IMR-90 (cell line): ENCODE measurements at regions not wholly inside any gene's neighbourhood (a gene's known extent, or its start where the extent isn't known, plus 50 kb on each side); places are given as distances from the start of the nearest gene placed in this dataset.

ENCODE experiments used
- ATAC-seq: fragments of 200-7000 bp; cut with Tn5 transposase; 2 replicates; pipeline ENCODE4 v1.9.1; 2020; ENCODE audit warnings: low read depth, mild to moderate bottlenecking, moderate library complexity
- BruUV-seq: library from RNA; stranded (reverse); fragments of 400-500 nt; replicated peaks from 2 replicates; lab custom pipeline; 2021; lab: Mats Ljungman, UMichigan
- CTCF ChIA-PET: fragments of 300-600 bp; formaldehyde crosslinking; extraction: SDS; loops from one replicate; lab custom pipeline; 2021; ENCODE audit warnings: antibody characterized with exemption; lab: Yijun Ruan, JAX
- POLR2A ChIA-PET: fragments of 300-600 bp; sonication (Branson Sonifier 250); formaldehyde crosslinking; loops from one replicate; lab custom pipeline; 2022; ENCODE audit warnings: antibody characterized with exemption; ENCODE audit not compliant: unreplicated experiment; lab: Charles Lee
- DNase-seq: peaks from one replicate; pipeline ENCODE4 v3.0.0; 2013
- H2AFZ ChIP-seq: replicated peaks from 2 replicates; pipeline ENCODE3; 2013; ENCODE audit warnings: low read length, mild to moderate bottlenecking; ENCODE audit not compliant: poor library complexity
- H2AK5ac ChIP-seq: 2 replicates; pipeline ENCODE4 v1.6.1; 2013; ENCODE audit warnings: low read depth, low read length, inconsistent platforms
- H2AK9ac ChIP-seq: replicated peaks from 2 replicates; pipeline ENCODE3; 2013; ENCODE audit warnings: mild to moderate bottlenecking, low read depth, low read length, moderate library complexity; ENCODE audit not compliant: poor library complexity
- H2BK120ac ChIP-seq: 2 replicates; pipeline ENCODE4 v1.6.1; 2013; ENCODE audit warnings: low read depth, low read length, inconsistent platforms
- H2BK15ac ChIP-seq: 3 replicates; pipeline ENCODE4 v1.6.1; 2013; ENCODE audit warnings: low read depth, low read length, inconsistent platforms
- H2BK20ac ChIP-seq: 2 replicates; pipeline ENCODE4 v1.6.1; 2013; ENCODE audit warnings: low read depth, mild to moderate bottlenecking, inconsistent platforms, low read length, moderate library complexity
- H2BK5ac ChIP-seq: 2 replicates; pipeline ENCODE4 v1.6.1; 2013; ENCODE audit warnings: mild to moderate bottlenecking, low read depth, low read length, inconsistent platforms; ENCODE audit not compliant: poor library complexity, severe bottlenecking
- H3K14ac ChIP-seq: replicated peaks from 2 replicates; pipeline ENCODE4 v1.6.1; 2013; ENCODE audit warnings: low read depth, low read length, inconsistent platforms
- H3K18ac ChIP-seq: 2 replicates; pipeline ENCODE4 v1.6.1; 2013; ENCODE audit warnings: low read depth, low read length, control low read depth
- H3K23ac ChIP-seq: 2 replicates; pipeline ENCODE4 v1.6.1; 2013; ENCODE audit warnings: low read depth, low read length, inconsistent platforms
- H3K27ac ChIP-seq: 2 replicates; pipeline ENCODE4 v1.5.1; 2013; ENCODE audit warnings: mild to moderate bottlenecking, control low read depth, low read length; ENCODE audit not compliant: insufficient read depth
- H3K27me3 ChIP-seq: 2 replicates; pipeline ENCODE4 v1.6.1; 2013; ENCODE audit warnings: low read length; ENCODE audit not compliant: control insufficient read depth, insufficient read depth
- H3K36me3 ChIP-seq: 2 replicates; pipeline ENCODE4 v1.6.1; 2013; ENCODE audit warnings: low read length, mixed read lengths; ENCODE audit not compliant: control insufficient read depth, insufficient read depth
- H3K4ac ChIP-seq: 2 replicates; pipeline ENCODE4 v1.6.1; 2013; ENCODE audit warnings: low read depth, low read length, inconsistent platforms
- H3K4me1 ChIP-seq: 2 replicates; pipeline ENCODE4 v1.6.1; 2013; ENCODE audit warnings: low read length, mixed read lengths; ENCODE audit not compliant: control insufficient read depth, insufficient read depth
- H3K4me2 ChIP-seq: 2 replicates; pipeline ENCODE4 v1.6.1; 2013; ENCODE audit warnings: low read depth, mild to moderate bottlenecking, control low read depth, low read length, moderate library complexity
- H3K4me3 ChIP-seq: 2 replicates; pipeline ENCODE4 v1.5.1; 2013; ENCODE audit warnings: low read depth, mild to moderate bottlenecking, control low read depth, low read length, moderate library complexity; ENCODE audit not compliant: insufficient read depth
- H3K56ac ChIP-seq: 2 replicates; pipeline ENCODE4 v1.6.1; 2013; ENCODE audit warnings: low read length, inconsistent platforms; ENCODE audit not compliant: insufficient read depth; ENCODE audit errors: extremely low read depth
- H3K79me1 ChIP-seq, 2 experiments: 2 replicates each; pipeline ENCODE4 v1.6.1; 2013; ENCODE audit warnings: low read length in 2 of 2, inconsistent platforms in 1 of 2, low read depth in 1 of 2
- H3K9ac ChIP-seq: 2 replicates; pipeline ENCODE4 v1.6.1; 2013; ENCODE audit warnings: low read depth, low read length, control low read depth
- H3K9me1 ChIP-seq: 2 replicates; pipeline ENCODE4 v1.6.1; 2013; ENCODE audit warnings: low read length, inconsistent platforms; ENCODE audit not compliant: insufficient read depth
- H3K9me3 ChIP-seq: 2 replicates; pipeline ENCODE4 v1.6.1; 2013; ENCODE audit warnings: low read length; ENCODE audit not compliant: control insufficient read depth, insufficient read depth
- H4K20me1 ChIP-seq: 2 replicates; pipeline ENCODE4 v1.6.1; 2013; ENCODE audit warnings: low read length, inconsistent platforms; ENCODE audit not compliant: insufficient read depth
- H4K5ac ChIP-seq: 2 replicates; pipeline ENCODE4 v1.6.1; 2013; ENCODE audit warnings: mild to moderate bottlenecking, low read depth, low read length, control low read depth
- H4K8ac ChIP-seq, 2 experiments: 2 replicates each; pipeline ENCODE4 v1.6.1; 2013; ENCODE audit warnings: low read depth in 2 of 2, low read length in 2 of 2, control low read depth in 1 of 2, inconsistent platforms in 1 of 2
- H4K91ac ChIP-seq: 2 replicates; pipeline ENCODE4 v1.6.1; 2013; ENCODE audit warnings: low read depth, low read length, inconsistent platforms; ENCODE audit not compliant: insufficient read depth
- CEBPB ChIP-seq: IDR thresholded peaks from 2 replicates; pipeline ENCODE4 v1.6.1; 2012; ENCODE audit warnings: low read depth, low read length, improper control_type of control experiment
- CHD1 ChIP-seq: IDR thresholded peaks from 2 replicates; pipeline ENCODE4 v1.6.1; 2012; ENCODE audit warnings: low read depth, low read length, improper control_type of control experiment
- CTCF ChIP-seq: conservative IDR thresholded peaks from 2 replicates; pipeline ENCODE4 v1.5.1; 2012; ENCODE audit warnings: mild to moderate bottlenecking, low read depth, low read length, improper control_type of control experiment
- ELK1 ChIP-seq: fragments of 150-350 bp; IDR thresholded peaks from 2 replicates; pipeline ENCODE4 v1.6.1; 2016; ENCODE audit warnings: low read depth, mild to moderate bottlenecking, low read length, moderate library complexity, borderline replicate concordance
- MAFK ChIP-seq: IDR thresholded peaks from 2 replicates; pipeline ENCODE4 v1.6.1; 2012; ENCODE audit warnings: low read depth, low read length, improper control_type of control experiment
- MAZ ChIP-seq: IDR thresholded peaks from 2 replicates; pipeline ENCODE4 v1.6.1; 2012; ENCODE audit warnings: low read depth, mild to moderate bottlenecking, low read length, improper control_type of control experiment, moderate library complexity, borderline replicate concordance
- MXI1 ChIP-seq: IDR thresholded peaks from 2 replicates; pipeline ENCODE4 v1.6.1; 2012; ENCODE audit warnings: low read depth, mild to moderate bottlenecking, low read length, moderate library complexity, borderline replicate concordance
- NFE2L2 ChIP-seq: fragments of 150-350 bp; IDR thresholded peaks from 2 replicates; pipeline ENCODE4 v1.6.1; 2016; ENCODE audit warnings: low read depth, mild to moderate bottlenecking, low read length
- RAD21 ChIP-seq: IDR thresholded peaks from 2 replicates; pipeline ENCODE4 v1.6.1; 2012; ENCODE audit warnings: low read length, improper control_type of control experiment
- RFX5 ChIP-seq: IDR thresholded peaks from 2 replicates; pipeline ENCODE4 v1.8.0; 2012; ENCODE audit warnings: low read depth, mild to moderate bottlenecking, low read length, moderate library complexity
- SMC3 ChIP-seq: fragments of 150-350 bp; IDR thresholded peaks from 2 replicates; pipeline ENCODE4 v1.6.1; 2016; ENCODE audit warnings: low read depth, mild to moderate bottlenecking, antibody characterized with exemption, low read length, moderate library complexity
- USF2 ChIP-seq: fragments of 150-350 bp; IDR thresholded peaks from 2 replicates; pipeline ENCODE4 v1.6.1; 2017; ENCODE audit warnings: mild to moderate bottlenecking, antibody characterized with exemption, low read length, low read depth
- WGBS, 2 experiments: methylation state at CpG; one replicate each; pipeline versions ENCODE4 v1.1.5 to v1.1.7; 2013; ENCODE audit warnings: missing lambda C conversion rate in 2 of 2; ENCODE audit not compliant: insufficient read length in 1 of 2; ENCODE audit errors: extremely low coverage in 2 of 2; 5-methylcytosine and 5-hydroxymethylcytosine counted together
- dilution Hi-C: fragments of 300-500 bp; cut with HindIII; formaldehyde crosslinking; loops from one replicate; pipeline ENCODE4 v1.14.3; 2018; ENCODE audit warnings: low sequenced_read_pairs; ENCODE audit not compliant: unreplicated experiment
- in situ Hi-C: fragments of 300-500 bp; cut with MboI; formaldehyde crosslinking; loops from 3 replicates; pipeline ENCODE4 v1.14.3; 2019; ENCODE audit warnings: low sequenced_read_pairs, inconsistent platforms, mixed read lengths
- intact Hi-C: fragments of 100-400 bp; cut with micrococcal nuclease; formaldehyde crosslinking; loops from 2 replicates; pipeline ENCODE4 v1.10.0; 2022

GRCh38 chr5:5965132-5965531, 413.2 kb downstream of the MED10 start:
- no TSS peak for BruUV-seq
- WGBS, 2 experiments = 53% methylated on average over 2 of the region's 5 CpGs; no CpG with 5 or more reads in 1 of the 2 experiments
- Histone ChIP-seq H3K4ac (no peak overlapping the region), H3K79me1 (no peaks in the 10 kb centered on the region), H4K5ac (no peak overlapping the region), H4K8ac (no peak overlapping the region), H3K18ac (no peak overlapping the region), H2BK5ac (no peak overlapping the region), H3K9me1 (no peaks in the 10 kb centered on the region), H2BK20ac (no peak overlapping the region), H3K23ac (no peak overlapping the region), H3K9ac (no peak overlapping the region), H2AK5ac (no peak overlapping the region), H4K20me1 (no peaks in the 10 kb centered on the region), H3K27ac (no peak overlapping the region), H2AK9ac (no peak overlapping the region), H3K4me1 (no peaks in the 10 kb centered on the region), H4K91ac (no peak overlapping the region), H3K56ac (no peak overlapping the region), H3K4me2 (no peak overlapping the region), H2BK120ac (no peak overlapping the region), H2BK15ac (no peak overlapping the region), H3K36me3 (no peaks in the 10 kb centered on the region), H3K4me3 (no peak overlapping the region), H3K14ac (no peak overlapping the region), H2AFZ (no peak overlapping the region), H3K27me3 (no peaks in the 10 kb centered on the region), H3K9me3 (peaks cover 30% of the 10 kb centered on the region)
- ChIA-PET POLR2A (no interaction called here), CTCF (no interaction called here)
- DNase-seq (no peak), ATAC-seq (no peak)
- TF ChIP-seq SMC3 (no peak), RFX5 (no peak), USF2 (no peak), CTCF (no peak), ELK1 (no peak), CEBPB (no peak), MAZ (no peak), CHD1 (no peak), MXI1 (no peak), RAD21 (no peak), MAFK (no peak), NFE2L2 (no peak)
- dilution Hi-C loops (no loop called here), intact Hi-C loops (no loop called here), in situ Hi-C loops (no loop called here)
